ENCODE measurements at regions not wholly inside any gene's neighbourhood (a gene's known extent, or its start where the extent isn't known, plus 50 kb on each side); places are given as distances from the start of the nearest gene placed in this dataset.

DNA sequence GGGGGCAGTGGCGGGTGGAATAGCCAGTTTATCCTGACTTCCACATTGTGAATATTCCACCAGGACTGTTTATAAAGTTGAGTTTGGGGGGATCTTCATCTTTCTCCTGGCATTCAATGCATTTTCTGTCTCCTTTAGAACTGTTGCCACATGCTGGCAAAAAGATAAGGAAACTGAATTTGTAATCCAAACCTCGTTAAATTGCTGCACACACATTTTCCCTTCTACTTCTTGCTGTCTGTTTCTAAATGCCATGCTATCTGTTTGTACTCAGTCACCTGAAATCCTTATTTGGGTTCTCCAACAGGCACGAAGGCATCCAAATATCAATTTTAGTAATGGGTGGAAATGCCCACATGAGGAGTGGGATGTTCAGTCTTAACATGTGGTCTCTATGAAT lies 180.2 kb upstream of the CCN2 start:
- TF ChIP-seq, protein P1, sequence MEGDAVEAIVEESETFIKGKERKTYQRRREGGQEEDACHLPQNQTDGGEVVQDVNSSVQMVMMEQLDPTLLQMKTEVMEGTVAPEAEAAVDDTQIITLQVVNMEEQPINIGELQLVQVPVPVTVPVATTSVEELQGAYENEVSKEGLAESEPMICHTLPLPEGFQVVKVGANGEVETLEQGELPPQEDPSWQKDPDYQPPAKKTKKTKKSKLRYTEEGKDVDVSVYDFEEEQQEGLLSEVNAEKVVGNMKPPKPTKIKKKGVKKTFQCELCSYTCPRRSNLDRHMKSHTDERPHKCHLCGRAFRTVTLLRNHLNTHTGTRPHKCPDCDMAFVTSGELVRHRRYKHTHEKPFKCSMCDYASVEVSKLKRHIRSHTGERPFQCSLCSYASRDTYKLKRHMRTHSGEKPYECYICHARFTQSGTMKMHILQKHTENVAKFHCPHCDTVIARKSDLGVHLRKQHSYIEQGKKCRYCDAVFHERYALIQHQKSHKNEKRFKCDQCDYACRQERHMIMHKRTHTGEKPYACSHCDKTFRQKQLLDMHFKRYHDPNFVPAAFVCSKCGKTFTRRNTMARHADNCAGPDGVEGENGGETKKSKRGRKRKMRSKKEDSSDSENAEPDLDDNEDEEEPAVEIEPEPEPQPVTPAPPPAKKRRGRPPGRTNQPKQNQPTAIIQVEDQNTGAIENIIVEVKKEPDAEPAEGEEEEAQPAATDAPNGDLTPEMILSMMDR (IDR thresholded peaks at IDR 0.05; ENCODE audit: low read depth, low read length), result no peak
- DNase-seq (ENCODE audit: low read depth in 2 of 2), result peak in 1 of 2 donors; percentile 53
- no peak overlapping the region for H3K4me3 ChIP-seq (replicated peaks in 1 of 2; ENCODE audit: low read depth in 2 of 2, low read length in 2 of 2)

DNA sequence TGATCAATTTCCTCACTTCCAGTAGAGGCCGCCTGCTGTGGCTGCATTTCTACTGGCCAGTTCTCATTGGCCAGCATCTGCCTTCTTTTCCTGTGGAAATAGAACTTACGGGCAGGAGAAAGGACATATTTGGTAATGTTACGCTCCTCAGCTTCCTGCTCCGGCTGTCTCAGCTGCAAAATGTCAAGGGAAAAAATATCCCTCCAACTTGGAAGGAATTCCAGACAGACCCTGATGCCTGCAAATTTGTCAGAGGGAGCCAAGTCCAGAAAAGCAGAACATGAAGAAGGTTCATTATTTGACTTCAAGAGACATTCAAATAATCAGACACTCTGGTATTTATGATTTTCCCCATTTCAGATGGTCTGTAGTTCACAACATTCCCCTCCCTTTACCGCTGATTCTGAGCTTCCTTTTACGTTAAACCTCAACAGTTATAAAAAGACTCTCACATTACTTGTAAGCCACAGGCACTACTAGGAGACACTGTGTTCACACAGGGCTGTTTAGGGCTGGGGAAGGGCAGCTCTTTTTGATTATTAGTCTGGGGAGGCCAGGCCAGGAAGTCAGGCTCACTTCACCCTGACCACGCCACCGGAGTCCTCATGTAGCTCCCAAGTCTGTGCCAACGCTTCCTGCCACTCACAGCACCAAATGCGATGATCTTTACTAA lies 179.6 kb upstream of the CCN2 start:
- peak; percentile 75 to 89 for DNase-seq (ENCODE audit: low read depth in 2 of 2)
- H3K4me3 ChIP-seq (replicated peaks in 1 of 2; ENCODE audit: low read depth in 2 of 2, low read length in 2 of 2), result no peak overlapping the region
- TF ChIP-seq, protein P1 (IDR thresholded peaks at IDR 0.05; ENCODE audit: low read depth, low read length), result peak; percentile 18

DNA sequence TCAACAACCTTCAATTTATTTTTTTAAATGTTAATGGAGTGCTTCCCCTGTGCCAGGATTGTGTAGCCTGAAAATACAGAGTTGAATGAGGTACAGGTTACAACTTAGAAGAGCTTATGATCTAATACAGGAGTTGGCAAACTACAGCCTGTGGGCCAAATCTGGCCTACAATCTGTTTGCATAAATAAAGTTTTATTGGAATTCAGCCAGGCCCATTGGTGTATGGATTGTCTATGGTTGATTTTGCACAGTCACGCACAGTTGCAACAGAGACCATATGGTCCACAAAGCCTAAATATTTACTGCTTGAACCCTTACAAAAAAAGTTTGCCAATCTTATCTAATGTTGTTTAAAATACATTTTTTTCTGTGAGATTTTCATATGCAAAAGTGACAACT lies 177.3 kb upstream of the CCN2 start:
- DNase-seq (ENCODE audit: low read depth in 2 of 2), result no peak
- TF ChIP-seq, protein P1 (IDR thresholded peaks at IDR 0.05; ENCODE audit: low read depth, low read length), result no peak
- no peak overlapping the region for H3K4me3 ChIP-seq (replicated peaks in 1 of 2; ENCODE audit: low read depth in 2 of 2, low read length in 2 of 2)

DNA sequence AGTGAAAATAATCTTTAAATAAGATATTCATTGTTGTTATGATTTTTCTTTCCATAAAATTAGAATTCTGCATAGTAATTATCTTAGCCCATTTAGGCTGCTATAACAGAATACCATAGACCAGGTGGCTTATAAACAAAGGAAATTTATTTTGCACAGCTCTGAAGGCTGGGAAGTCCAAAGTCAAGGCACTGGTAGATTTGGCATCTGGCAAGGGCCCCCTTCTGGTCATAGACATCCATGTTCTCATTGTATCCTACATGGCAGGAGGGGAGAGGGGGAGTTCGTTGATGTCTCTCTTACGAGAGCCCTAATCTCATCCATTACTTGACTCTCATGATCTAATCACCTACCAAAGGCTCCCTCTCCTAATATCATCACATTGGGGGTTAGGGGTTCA lies 175.0 kb upstream of the CCN2 start:
- DNase-seq (ENCODE audit: low read depth in 2 of 2), result no peak

DNA sequence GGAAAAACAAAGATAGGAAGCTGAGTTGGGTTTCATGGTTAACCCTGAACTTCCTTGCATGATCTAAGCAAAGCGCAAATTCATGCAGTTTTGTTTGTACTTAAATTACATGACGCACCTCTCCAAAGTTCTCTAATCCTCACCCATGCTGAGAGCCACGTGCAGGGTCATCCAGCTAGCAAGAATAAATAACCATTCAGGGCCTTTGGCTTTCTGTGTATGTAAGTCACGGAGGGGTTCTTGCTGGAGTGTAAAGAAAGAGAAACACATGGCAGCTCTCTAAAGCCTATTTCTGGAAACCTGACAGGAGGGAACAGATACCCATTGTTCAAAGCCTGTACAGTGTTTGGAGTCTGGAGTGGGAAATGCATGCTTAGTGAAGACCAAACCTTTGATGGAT lies 171.7 kb upstream of the CCN2 start:
- H3K4me3 ChIP-seq (replicated peaks in 1 of 2; ENCODE audit: low read depth in 2 of 2, low read length in 2 of 2), result no peak overlapping the region
- peak; percentile 24 to 81 for DNase-seq (ENCODE audit: low read depth in 2 of 2)
- TF ChIP-seq, protein P1 (IDR thresholded peaks at IDR 0.05; ENCODE audit: low read depth, low read length), result no peak

More for the DNA sequence above, 175.0 kb upstream of the CCN2 start:
- H3K4me3 ChIP-seq (replicated peaks in 1 of 2; ENCODE audit: low read depth in 2 of 2, low read length in 2 of 2), result no peak overlapping the region
- TF ChIP-seq, protein P1 (IDR thresholded peaks at IDR 0.05; ENCODE audit: low read depth, low read length), result no peak

DNA sequence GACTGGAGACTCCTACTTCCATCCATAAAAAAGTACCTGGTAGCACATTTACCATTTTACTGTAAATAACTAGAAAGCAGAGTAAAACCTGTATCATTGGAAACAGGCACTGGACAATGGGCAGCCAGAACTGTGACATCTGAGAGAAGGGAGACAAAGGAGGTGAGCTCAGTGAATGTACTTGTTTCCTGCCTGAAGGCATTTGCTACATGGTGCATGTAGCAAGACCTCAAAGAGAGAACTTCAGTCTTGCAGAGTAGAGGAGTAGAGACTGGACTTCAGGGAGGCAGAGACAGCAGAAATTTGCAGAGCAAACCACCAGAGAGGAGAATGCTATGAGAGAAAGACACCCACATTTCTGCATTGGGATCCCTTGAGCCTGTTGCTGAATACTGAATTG lies 171.0 kb upstream of the CCN2 start:
- TF ChIP-seq, protein P1 (IDR thresholded peaks at IDR 0.05; ENCODE audit: low read depth, low read length), result no peak
- no peak overlapping the region for H3K4me3 ChIP-seq (replicated peaks in 1 of 2; ENCODE audit: low read depth in 2 of 2, low read length in 2 of 2)
- no peak for DNase-seq (ENCODE audit: low read depth in 2 of 2)

DNA sequence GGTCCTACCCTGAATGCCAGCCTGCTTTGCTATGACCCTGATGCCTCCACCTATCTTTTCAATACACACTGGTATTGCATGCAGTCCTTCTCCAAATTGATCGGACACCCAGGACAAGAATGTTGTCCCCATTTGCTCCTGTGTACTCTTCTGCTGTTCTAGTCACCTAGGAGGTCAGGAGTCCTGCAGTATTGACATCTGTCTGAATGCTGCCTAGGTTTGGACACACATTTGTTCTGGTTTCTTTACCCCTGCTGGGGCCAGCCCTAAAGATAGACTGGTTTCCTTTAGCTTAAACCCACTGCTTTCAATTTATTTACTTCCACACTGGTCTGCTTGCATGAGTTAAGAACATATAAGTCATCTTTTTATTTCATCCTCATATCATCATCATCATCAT lies 167.0 kb upstream of the CCN2 start:
- TF ChIP-seq, protein P1 (IDR thresholded peaks at IDR 0.05; ENCODE audit: low read depth, low read length), result no peak
- no peak for DNase-seq (ENCODE audit: low read depth in 2 of 2)
- H3K4me3 ChIP-seq (replicated peaks in 1 of 2; ENCODE audit: low read depth in 2 of 2, low read length in 2 of 2), result no peak overlapping the region

Measured in cardiac fibroblast (primary cell).